HepG2 (cell line): ENCODE measurements at regions not wholly inside any gene's neighbourhood (a gene's known extent, or its start where the extent isn't known, plus 50 kb on each side); places are given as distances from the start of the nearest gene placed in this dataset.

Experiments used
- EP300 ChIP-seq, 3 experiments: sonication (generic) in 1 of 3; formaldehyde crosslinking in 1 of 3; IDR thresholded peaks; 2 replicates each; pipeline versions ENCODE4 v1.5.1 to v1.6.1; 2011 to 2020; ENCODE audit warnings: low read depth in 2 of 3, low read length in 2 of 3, borderline replicate concordance in 1 of 3, improper control_type of control experiment in 1 of 3, mild to moderate bottlenecking in 1 of 3, missing genetic modification reagents in 1 of 3, moderate library complexity in 1 of 3
- HHEX ChIP-seq: IDR thresholded peaks from 2 replicates; pipeline ENCODE4 v1.6.1; 2016; ENCODE audit warnings: control low read depth
- HNF4A ChIP-seq: sonication (generic); formaldehyde crosslinking; IDR thresholded peaks from 2 replicates; pipeline ENCODE4 v1.4.0; 2020; ENCODE audit warnings: missing genetic modification reagents
- KAT7 ChIP-seq: IDR thresholded peaks from 2 replicates; pipeline ENCODE4 v1.6.1; 2018; ENCODE audit warnings: borderline replicate concordance, missing compliant biosample characterization
- MAF1 ChIP-seq: sonication (generic); formaldehyde crosslinking; IDR thresholded peaks from 2 replicates; pipeline ENCODE4 v1.5.0; 2020; ENCODE audit warnings: missing genetic modification reagents, borderline replicate concordance
- NCOA2 ChIP-seq: sonication (generic); formaldehyde crosslinking; IDR thresholded peaks from 2 replicates; pipeline ENCODE4 v1.8.0; 2022; ENCODE audit warnings: inconsistent platforms
- PAXIP1 ChIP-seq: sonication (generic); formaldehyde crosslinking; conservative IDR thresholded peaks from 2 replicates; pipeline ENCODE4 v1.4.0; 2020; ENCODE audit warnings: mild to moderate bottlenecking, missing genetic modification reagents, moderate library complexity
- SOX5 ChIP-seq: IDR thresholded peaks from 2 replicates; pipeline ENCODE4 v1.6.1; 2016; ENCODE audit warnings: borderline replicate concordance
- ZNF567 ChIP-seq: sonication (generic); formaldehyde crosslinking; IDR thresholded peaks from 2 replicates; pipeline ENCODE4 v1.8.1; 2023; ENCODE audit warnings: mild to moderate bottlenecking, missing genetic modification reagents, borderline replicate concordance
- ZNF709 ChIP-seq: sonication (generic); formaldehyde crosslinking; IDR thresholded peaks from 2 replicates; pipeline ENCODE4 v1.5.0; 2020; ENCODE audit warnings: mild to moderate bottlenecking, missing genetic modification reagents
- TF ChIP-seq, protein P1 (sequence below): IDR thresholded peaks from 2 replicates; pipeline ENCODE4 v1.4.0; 2020; ENCODE audit warnings: mild to moderate bottlenecking, missing genetic modification reagents
- TF ChIP-seq, protein P2 (sequence below): sonication (generic); formaldehyde crosslinking; IDR thresholded peaks from 2 replicates; pipeline ENCODE4 v1.4.0; 2020; ENCODE audit warnings: missing genetic modification reagents
- TF ChIP-seq, protein P3 (sequence below): IDR thresholded peaks from 2 replicates; pipeline ENCODE4 v1.6.1; 2016; ENCODE audit warnings: low read depth, missing genetic modification reagents, missing compliant biosample characterization

DNA sequence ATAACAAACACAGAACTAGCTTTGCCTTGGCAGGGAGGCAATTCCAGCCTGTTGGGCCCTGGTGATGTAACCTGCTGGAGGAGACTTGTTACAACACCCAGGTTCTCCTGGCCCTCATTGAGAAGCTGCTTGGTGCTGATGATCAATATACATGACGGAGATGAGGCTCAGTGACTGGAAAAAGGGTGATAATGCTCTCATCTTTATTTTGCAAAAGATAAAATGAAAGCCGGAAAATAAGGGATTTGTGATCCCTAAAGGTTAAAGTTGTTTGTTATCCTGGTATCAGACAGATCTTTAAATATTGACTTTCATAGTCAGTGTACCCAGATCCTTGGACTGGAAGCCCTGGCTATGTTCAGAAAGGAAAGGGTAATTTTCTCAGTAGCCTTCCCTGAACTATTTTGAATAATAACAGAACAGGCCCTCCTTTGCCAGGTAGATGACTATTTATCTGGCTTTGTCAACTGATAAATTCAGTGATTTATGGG is 118.9 kb upstream of the MEIS2 start (continued):
- TF ChIP-seq, protein P1, sequence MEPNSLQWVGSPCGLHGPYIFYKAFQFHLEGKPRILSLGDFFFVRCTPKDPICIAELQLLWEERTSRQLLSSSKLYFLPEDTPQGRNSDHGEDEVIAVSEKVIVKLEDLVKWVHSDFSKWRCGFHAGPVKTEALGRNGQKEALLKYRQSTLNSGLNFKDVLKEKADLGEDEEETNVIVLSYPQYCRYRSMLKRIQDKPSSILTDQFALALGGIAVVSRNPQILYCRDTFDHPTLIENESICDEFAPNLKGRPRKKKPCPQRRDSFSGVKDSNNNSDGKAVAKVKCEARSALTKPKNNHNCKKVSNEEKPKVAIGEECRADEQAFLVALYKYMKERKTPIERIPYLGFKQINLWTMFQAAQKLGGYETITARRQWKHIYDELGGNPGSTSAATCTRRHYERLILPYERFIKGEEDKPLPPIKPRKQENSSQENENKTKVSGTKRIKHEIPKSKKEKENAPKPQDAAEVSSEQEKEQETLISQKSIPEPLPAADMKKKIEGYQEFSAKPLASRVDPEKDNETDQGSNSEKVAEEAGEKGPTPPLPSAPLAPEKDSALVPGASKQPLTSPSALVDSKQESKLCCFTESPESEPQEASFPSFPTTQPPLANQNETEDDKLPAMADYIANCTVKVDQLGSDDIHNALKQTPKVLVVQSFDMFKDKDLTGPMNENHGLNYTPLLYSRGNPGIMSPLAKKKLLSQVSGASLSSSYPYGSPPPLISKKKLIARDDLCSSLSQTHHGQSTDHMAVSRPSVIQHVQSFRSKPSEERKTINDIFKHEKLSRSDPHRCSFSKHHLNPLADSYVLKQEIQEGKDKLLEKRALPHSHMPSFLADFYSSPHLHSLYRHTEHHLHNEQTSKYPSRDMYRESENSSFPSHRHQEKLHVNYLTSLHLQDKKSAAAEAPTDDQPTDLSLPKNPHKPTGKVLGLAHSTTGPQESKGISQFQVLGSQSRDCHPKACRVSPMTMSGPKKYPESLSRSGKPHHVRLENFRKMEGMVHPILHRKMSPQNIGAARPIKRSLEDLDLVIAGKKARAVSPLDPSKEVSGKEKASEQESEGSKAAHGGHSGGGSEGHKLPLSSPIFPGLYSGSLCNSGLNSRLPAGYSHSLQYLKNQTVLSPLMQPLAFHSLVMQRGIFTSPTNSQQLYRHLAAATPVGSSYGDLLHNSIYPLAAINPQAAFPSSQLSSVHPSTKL (CRISPR knock-in tag), result peak; percentile 82
- peak; percentile 58; the same call in 1 of the 2 replicates for TF ChIP-seq PAXIP1 (CRISPR knock-in tag)
- TF ChIP-seq, protein P2, sequence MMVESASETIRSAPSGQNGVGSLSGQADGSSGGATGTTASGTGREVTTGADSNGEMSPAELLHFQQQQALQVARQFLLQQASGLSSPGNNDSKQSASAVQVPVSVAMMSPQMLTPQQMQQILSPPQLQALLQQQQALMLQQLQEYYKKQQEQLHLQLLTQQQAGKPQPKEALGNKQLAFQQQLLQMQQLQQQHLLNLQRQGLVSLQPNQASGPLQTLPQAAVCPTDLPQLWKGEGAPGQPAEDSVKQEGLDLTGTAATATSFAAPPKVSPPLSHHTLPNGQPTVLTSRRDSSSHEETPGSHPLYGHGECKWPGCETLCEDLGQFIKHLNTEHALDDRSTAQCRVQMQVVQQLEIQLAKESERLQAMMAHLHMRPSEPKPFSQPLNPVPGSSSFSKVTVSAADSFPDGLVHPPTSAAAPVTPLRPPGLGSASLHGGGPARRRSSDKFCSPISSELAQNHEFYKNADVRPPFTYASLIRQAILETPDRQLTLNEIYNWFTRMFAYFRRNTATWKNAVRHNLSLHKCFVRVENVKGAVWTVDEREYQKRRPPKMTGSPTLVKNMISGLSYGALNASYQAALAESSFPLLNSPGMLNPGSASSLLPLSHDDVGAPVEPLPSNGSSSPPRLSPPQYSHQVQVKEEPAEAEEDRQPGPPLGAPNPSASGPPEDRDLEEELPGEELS (CRISPR knock-in tag), result 0 out of 2 replicates have a peak, but pooled peaks have one; percentile 21
- TF ChIP-seq NCOA2 (CRISPR knock-in tag), result peak; percentile 64; the same call in 1 of the 2 replicates
- TF ChIP-seq, protein P3, sequence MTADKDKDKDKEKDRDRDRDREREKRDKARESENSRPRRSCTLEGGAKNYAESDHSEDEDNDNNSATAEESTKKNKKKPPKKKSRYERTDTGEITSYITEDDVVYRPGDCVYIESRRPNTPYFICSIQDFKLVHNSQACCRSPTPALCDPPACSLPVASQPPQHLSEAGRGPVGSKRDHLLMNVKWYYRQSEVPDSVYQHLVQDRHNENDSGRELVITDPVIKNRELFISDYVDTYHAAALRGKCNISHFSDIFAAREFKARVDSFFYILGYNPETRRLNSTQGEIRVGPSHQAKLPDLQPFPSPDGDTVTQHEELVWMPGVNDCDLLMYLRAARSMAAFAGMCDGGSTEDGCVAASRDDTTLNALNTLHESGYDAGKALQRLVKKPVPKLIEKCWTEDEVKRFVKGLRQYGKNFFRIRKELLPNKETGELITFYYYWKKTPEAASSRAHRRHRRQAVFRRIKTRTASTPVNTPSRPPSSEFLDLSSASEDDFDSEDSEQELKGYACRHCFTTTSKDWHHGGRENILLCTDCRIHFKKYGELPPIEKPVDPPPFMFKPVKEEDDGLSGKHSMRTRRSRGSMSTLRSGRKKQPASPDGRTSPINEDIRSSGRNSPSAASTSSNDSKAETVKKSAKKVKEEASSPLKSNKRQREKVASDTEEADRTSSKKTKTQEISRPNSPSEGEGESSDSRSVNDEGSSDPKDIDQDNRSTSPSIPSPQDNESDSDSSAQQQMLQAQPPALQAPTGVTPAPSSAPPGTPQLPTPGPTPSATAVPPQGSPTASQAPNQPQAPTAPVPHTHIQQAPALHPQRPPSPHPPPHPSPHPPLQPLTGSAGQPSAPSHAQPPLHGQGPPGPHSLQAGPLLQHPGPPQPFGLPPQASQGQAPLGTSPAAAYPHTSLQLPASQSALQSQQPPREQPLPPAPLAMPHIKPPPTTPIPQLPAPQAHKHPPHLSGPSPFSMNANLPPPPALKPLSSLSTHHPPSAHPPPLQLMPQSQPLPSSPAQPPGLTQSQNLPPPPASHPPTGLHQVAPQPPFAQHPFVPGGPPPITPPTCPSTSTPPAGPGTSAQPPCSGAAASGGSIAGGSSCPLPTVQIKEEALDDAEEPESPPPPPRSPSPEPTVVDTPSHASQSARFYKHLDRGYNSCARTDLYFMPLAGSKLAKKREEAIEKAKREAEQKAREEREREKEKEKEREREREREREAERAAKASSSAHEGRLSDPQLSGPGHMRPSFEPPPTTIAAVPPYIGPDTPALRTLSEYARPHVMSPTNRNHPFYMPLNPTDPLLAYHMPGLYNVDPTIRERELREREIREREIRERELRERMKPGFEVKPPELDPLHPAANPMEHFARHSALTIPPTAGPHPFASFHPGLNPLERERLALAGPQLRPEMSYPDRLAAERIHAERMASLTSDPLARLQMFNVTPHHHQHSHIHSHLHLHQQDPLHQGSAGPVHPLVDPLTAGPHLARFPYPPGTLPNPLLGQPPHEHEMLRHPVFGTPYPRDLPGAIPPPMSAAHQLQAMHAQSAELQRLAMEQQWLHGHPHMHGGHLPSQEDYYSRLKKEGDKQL (CRISPR knock-in tag), result peak; percentile 82
- peak; percentile 62 for TF ChIP-seq SOX5 (CRISPR knock-in tag)
- TF ChIP-seq ZNF709 (CRISPR knock-in tag), result no peak
- no peak for TF ChIP-seq KAT7 (CRISPR knock-in tag)
- peak; percentile 89 for TF ChIP-seq HHEX (CRISPR knock-in tag)
- peak; percentile 53 for TF ChIP-seq HNF4A
- no peak for TF ChIP-seq ZNF567 (CRISPR knock-in tag)
- peak in 1 of 2 experiments; percentile 18; a peak in 1 of 4 replicates for TF ChIP-seq EP300 (IDR thresholded peaks at IDR 0.05; ENCODE audit: low read depth in 2 of 2, low read length in 2 of 2)
- no peak for TF ChIP-seq EP300 (CRISPR knock-in tag; IDR thresholded peaks at IDR 0.05; ENCODE audit: borderline replicate concordance)
- TF ChIP-seq MAF1 (CRISPR knock-in tag), result no peak
